HG03520 (cell line): ENCODE measurements at regions not wholly inside any gene's neighbourhood (a gene's known extent, or its start where the extent isn't known, plus 50 kb on each side); places are given as distances from the start of the nearest gene placed in this dataset.

Experiments
- ATAC-seq: cut with Tn5 transposase; IDR thresholded peaks from one replicate; pipeline ENCODE4 v1.9.1; 2021; ENCODE audit warnings: mild to moderate bottlenecking, moderate library complexity; ENCODE audit not compliant: unreplicated experiment

GRCh38 chr13:85314686-85315085, 484.5 kb downstream of the SLITRK6 start:
- ATAC-seq = no peak

GRCh38 chr13:85313761-85314503, 485.3 kb downstream of the SLITRK6 start:
- no peak for ATAC-seq

GRCh38 chr13:85312071-85312470, 487.1 kb downstream of the SLITRK6 start:
- no peak for ATAC-seq

- ATAC-seq = no peak
These were observed 495.6 kb downstream of the SLITRK6 start for GRCh38 chr13:85303630-85304029.

GRCh38 chr13:85298387-85298924, 500.8 kb downstream of the SLITRK6 start:
- ATAC-seq = no peak

- no peak for ATAC-seq
These were observed 510.5 kb downstream of the SLITRK6 start for GRCh38 chr13:85288698-85289097.

GRCh38 chr13:85287528-85287927, 511.7 kb downstream of the SLITRK6 start:
- ATAC-seq = no peak

- ATAC-seq = no peak
These were observed 513.1 kb downstream of the SLITRK6 start for GRCh38 chr13:85286081-85286480.

- no peak for ATAC-seq
These were observed 514.9 kb downstream of the SLITRK6 start for GRCh38 chr13:85284349-85284748.

GRCh38 chr13:85283408-85283807, 515.8 kb downstream of the SLITRK6 start:
- no peak for ATAC-seq

- no peak for ATAC-seq
These were observed 516.3 kb downstream of the SLITRK6 start for GRCh38 chr13:85282876-85283275.

- ATAC-seq = no peak
These were observed 520.4 kb downstream of the SLITRK6 start for GRCh38 chr13:85278851-85279250.

- ATAC-seq = no peak
These were observed 521.5 kb downstream of the SLITRK6 start for GRCh38 chr13:85277748-85278147.

- no peak for ATAC-seq
These were observed 532.4 kb downstream of the SLITRK6 start for GRCh38 chr13:85266771-85267170.

GRCh38 chr13:85266331-85266730, 532.9 kb downstream of the SLITRK6 start:
- ATAC-seq = no peak

GRCh38 chr13:85265296-85265695, 533.9 kb downstream of the SLITRK6 start:
- no peak for ATAC-seq

- no peak for ATAC-seq
These were observed 536.7 kb downstream of the SLITRK6 start for GRCh38 chr13:85262499-85262898.

GRCh38 chr13:85261757-85262346, 537.4 kb downstream of the SLITRK6 start:
- no peak for ATAC-seq

- ATAC-seq = no peak
These were observed 538.3 kb downstream of the SLITRK6 start for GRCh38 chr13:85260896-85261295.

GRCh38 chr13:85255978-85256377, 543.2 kb downstream of the SLITRK6 start:
- ATAC-seq = no peak

- ATAC-seq = no peak
These were observed 544.6 kb downstream of the SLITRK6 start for GRCh38 chr13:85254641-85255040.

GRCh38 chr13:85249151-85249550, 550.1 kb downstream of the SLITRK6 start:
- ATAC-seq = no peak
